ENCODE measurements at regions not wholly inside any gene's neighbourhood (a gene's known extent, or its start where the extent isn't known, plus 50 kb on each side); places are given as distances from the start of the nearest gene placed in this dataset.
A peak's percentile ranks its signal among the peaks of the same experiment; 100 is the strongest.
"Not testable (repeated sequence)": the region's sequence is repeated elsewhere in the genome, so short reads cannot be mapped to it uniquely, and the experiment has no call there.

DNA sequence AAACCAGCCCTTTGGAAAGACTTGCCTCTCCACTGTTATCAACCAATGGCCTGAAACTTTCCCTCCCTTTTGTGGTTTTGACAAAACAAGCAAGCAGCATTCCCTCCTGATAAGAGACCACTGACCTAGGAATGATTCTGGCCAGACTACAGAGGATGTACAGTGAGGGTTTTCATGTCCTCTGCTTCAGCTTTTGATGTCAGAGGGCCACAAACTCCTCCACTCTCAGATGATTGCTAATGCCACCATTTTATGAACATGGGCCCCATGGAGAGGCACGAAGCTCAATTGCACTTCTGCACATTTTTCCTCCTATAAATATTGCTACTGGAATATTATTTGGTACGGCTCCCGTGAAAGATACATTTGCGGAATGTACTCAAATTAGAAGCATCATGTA is 61.5 kb downstream of the PPIAL4A start:
- H3K4me3 ChIP-seq (ENCODE audit: low read length in 2 of 2); H3K4me1 ChIP-seq (ENCODE audit: control insufficient read depth in 1 of 2, insufficient read depth in 2 of 2, low read length in 2 of 2); DNase-seq; H3K9me3 ChIP-seq (ENCODE audit: control insufficient read depth, low read length); H3K27ac ChIP-seq (ENCODE audit: low read depth in 1 of 2, low read length in 2 of 2); H3K27me3 ChIP-seq (ENCODE audit: control insufficient read depth in 1 of 2, insufficient read depth in 2 of 2, low read length in 1 of 2); H3K36me3 ChIP-seq (ENCODE audit: control insufficient read depth in 1 of 2, insufficient read depth in 2 of 2, low read length in 1 of 2); intact Hi-C loops (cut with DNase I); ATAC-seq (ENCODE audit: low FRiP score): not testable (repeated sequence)
- WGBS, 2 donors: 97 to 100% methylated on average over 4 of the region's 4 CpGs

DNA sequence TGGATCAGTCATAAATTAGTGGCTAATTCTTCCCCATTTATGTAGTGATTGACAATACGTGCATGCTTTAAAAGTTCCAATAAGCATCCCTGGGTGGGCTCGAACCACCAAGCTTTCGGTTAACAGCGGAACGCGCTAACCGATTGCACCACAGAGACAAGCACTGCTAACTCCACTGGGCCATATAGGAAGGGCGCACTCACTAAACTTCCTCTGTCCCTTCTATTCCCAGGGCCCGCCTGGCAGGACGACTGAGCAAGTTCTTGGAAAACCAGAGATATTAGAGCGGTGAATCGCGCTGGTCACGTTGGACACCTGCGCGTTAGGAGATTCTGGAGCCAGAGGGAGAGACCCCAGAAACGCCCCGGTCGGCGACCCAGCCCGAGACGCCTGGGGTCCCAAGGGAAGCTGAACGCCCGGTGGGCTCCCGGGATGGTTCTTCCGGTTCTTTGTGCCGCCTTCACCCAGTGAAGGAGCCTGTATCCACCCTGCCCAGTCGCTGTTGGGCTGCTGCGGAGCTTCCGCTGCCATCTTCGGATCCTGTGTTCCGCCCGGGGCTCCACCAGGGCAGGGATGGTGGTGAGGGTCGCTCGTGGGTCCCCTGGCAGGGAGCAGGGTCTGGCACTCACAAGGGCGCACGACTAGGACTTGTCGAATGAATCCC is 62.8 kb downstream of the PPIAL4A start:
- H3K9me3 ChIP-seq (ENCODE audit: control insufficient read depth, low read length); H3K4me3 ChIP-seq (ENCODE audit: low read length in 2 of 2); intact Hi-C loops (cut with DNase I); H3K4me1 ChIP-seq (ENCODE audit: control insufficient read depth in 1 of 2, insufficient read depth in 2 of 2, low read length in 2 of 2); DNase-seq; H3K36me3 ChIP-seq (ENCODE audit: control insufficient read depth in 1 of 2, insufficient read depth in 2 of 2, low read length in 1 of 2); ATAC-seq (ENCODE audit: low FRiP score); H3K27me3 ChIP-seq (ENCODE audit: control insufficient read depth in 1 of 2, insufficient read depth in 2 of 2, low read length in 1 of 2); H3K27ac ChIP-seq (ENCODE audit: low read depth in 1 of 2, low read length in 2 of 2): not testable (repeated sequence)
- WGBS, 2 donors: 60 to 62% methylated on average over 18 to 31 of the region's 38 CpGs

DNA sequence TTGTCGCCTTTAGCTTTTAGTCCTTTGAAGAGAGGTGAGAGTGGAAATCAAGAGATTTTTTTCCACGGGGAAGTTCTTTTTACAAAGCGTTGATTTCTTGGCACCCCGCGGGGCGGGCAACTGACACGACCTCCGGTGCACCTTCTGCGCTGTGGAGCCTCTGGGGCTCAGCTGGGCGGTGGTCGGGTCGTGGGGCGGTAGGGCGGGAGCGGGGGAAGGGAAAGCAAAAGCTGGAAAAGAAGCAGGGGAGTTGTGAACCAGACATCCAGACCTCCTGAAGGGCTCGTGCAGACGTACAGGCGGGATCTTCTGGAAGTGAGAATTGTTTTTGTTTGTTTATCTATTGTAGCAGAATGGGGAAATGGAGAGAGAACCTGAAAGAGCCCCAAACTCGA is 63.3 kb downstream of the PPIAL4A start:
- intact Hi-C loops (cut with DNase I); H3K36me3 ChIP-seq (ENCODE audit: control insufficient read depth in 1 of 2, insufficient read depth in 2 of 2, low read length in 1 of 2); ATAC-seq (ENCODE audit: low FRiP score); H3K4me1 ChIP-seq (ENCODE audit: control insufficient read depth in 1 of 2, insufficient read depth in 2 of 2, low read length in 2 of 2); H3K4me3 ChIP-seq (ENCODE audit: low read length in 2 of 2); DNase-seq; H3K9me3 ChIP-seq (ENCODE audit: control insufficient read depth, low read length); H3K27ac ChIP-seq (ENCODE audit: low read depth in 1 of 2, low read length in 2 of 2); H3K27me3 ChIP-seq (ENCODE audit: control insufficient read depth in 1 of 2, insufficient read depth in 2 of 2, low read length in 1 of 2): not testable (repeated sequence)
- WGBS, 2 donors: 66 to 75% methylated on average over 17 to 18 of the region's 19 CpGs

DNA sequence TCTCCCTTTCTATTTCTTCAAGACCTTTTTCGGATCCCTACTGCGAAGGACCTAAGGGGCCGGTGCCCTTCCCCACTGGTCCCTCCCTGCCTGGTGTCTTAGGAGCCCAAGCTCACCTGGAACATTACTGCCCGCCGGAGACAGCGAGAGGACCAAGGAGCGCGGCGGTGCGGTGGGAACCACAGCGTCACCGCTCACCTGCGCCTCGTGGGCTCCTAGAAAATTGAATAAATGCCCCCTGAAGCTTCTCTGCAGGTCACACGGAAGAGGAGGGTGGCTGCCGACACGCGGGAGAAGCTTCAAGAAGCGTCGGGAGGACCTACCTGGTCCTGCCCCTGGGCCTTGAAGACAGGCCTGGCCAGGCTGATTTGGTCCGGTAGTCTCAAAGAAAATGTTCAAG is 65.2 kb downstream of the PPIAL4A start:
- Histone ChIP-seq H3K4me1 (ENCODE audit: control insufficient read depth in 1 of 2, insufficient read depth in 2 of 2, low read length in 2 of 2) (no peaks in the 10 kb centered on the region), H3K4me3 (ENCODE audit: low read length in 2 of 2) (no peak overlapping the region), H3K9me3 (ENCODE audit: control insufficient read depth, low read length) (no peaks in the 10 kb centered on the region), H3K27me3 (ENCODE audit: control insufficient read depth in 1 of 2, insufficient read depth in 2 of 2, low read length in 1 of 2) (no peaks in the 10 kb centered on the region), H3K27ac (ENCODE audit: low read depth in 1 of 2, low read length in 2 of 2) (no peak overlapping the region), H3K36me3 (ENCODE audit: control insufficient read depth in 1 of 2, insufficient read depth in 2 of 2, low read length in 1 of 2) (peaks cover 0 to 1% of the 10 kb centered on the region in 2 donors)
- DNase-seq: no peak
- ATAC-seq (ENCODE audit: low FRiP score): no peak
- WGBS, 2 donors: 68 to 72% methylated on average over 21 of the region's 21 CpGs
- intact Hi-C loops (cut with DNase I): no loop called here

DNA sequence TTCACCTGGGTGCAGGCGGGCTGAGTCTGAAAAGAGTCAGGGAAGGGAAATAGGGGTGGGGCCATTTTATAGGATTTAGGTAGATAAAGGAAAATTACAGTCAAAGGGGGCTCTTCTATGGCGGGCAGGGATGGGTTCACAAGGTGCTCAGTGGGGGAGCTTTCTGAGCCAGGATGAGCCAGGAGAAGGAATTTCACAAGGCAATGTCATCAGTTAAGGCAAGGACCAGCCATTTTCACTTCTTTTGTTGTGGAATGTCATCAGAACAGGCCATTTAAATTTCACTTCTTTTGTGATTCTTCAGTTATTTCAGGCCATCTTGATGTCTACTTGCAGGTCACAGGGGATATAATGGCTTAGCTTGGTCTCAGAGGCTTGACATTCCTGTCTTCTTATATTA is 66.4 kb downstream of the PPIAL4A start:
- H3K27me3 ChIP-seq (ENCODE audit: control insufficient read depth in 1 of 2, insufficient read depth in 2 of 2, low read length in 1 of 2); H3K4me3 ChIP-seq (ENCODE audit: low read length in 2 of 2); ATAC-seq (ENCODE audit: low FRiP score); DNase-seq; H3K4me1 ChIP-seq (ENCODE audit: control insufficient read depth in 1 of 2, insufficient read depth in 2 of 2, low read length in 2 of 2); H3K36me3 ChIP-seq (ENCODE audit: control insufficient read depth in 1 of 2, insufficient read depth in 2 of 2, low read length in 1 of 2); H3K27ac ChIP-seq (ENCODE audit: low read depth in 1 of 2, low read length in 2 of 2); intact Hi-C loops (cut with DNase I); H3K9me3 ChIP-seq (ENCODE audit: control insufficient read depth, low read length): not testable (repeated sequence)
- WGBS, 2 donors: 40 to 50% methylated on average over 2 of the region's 2 CpGs

DNA sequence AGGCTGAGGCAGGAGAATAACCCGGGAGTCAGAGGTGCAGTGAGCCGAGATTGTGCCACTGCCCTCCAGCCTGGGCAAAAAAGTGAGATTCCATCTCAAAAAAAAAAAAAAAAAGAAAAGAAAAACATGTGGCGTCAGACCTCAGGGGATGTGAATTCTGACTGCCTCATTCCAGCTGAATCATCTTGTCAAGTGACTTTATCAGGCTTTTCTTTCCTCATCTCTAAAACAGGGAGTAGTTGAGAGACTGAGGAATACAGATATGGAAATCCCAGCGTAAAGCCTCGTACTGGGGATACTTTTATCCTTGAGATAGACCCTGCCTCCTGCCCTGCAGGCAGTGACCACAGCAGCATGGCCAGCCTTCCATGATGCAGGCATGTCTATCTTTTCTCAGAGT is 76.4 kb downstream of the PPIAL4A start:
- H3K4me1 ChIP-seq (ENCODE audit: control insufficient read depth in 1 of 2, insufficient read depth in 2 of 2, low read length in 2 of 2); ATAC-seq (ENCODE audit: low FRiP score); H3K27me3 ChIP-seq (ENCODE audit: control insufficient read depth in 1 of 2, insufficient read depth in 2 of 2, low read length in 1 of 2); intact Hi-C loops (cut with DNase I); H3K4me3 ChIP-seq (ENCODE audit: low read length in 2 of 2); H3K27ac ChIP-seq (ENCODE audit: low read depth in 1 of 2, low read length in 2 of 2); DNase-seq; H3K36me3 ChIP-seq (ENCODE audit: control insufficient read depth in 1 of 2, insufficient read depth in 2 of 2, low read length in 1 of 2); H3K9me3 ChIP-seq (ENCODE audit: control insufficient read depth, low read length): not testable (repeated sequence)
- WGBS, 2 donors: 49% methylated on average over 3 of the region's 5 CpGs; no CpG with 5 or more reads in 1 of the 2 donors

DNA sequence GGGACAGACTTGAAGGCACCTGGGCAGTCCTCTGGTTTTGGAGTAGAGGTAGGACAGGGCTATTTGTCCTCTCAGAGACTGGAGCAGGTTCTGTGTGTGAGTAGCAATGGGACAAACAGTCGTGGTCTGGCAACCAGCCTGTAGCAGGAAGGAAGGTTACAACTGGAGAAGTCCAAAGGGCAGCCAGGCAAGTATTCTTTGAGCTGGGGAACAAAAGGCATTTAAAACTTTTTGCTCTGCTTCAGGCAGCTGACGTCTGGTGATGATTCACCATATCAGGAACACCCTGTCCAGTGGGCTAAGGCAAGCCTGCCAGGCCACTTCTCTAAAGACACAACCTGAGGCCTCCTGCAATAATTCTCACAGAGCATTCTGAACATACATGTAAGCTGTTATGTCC is 83.3 kb downstream of the PPIAL4A start:
- intact Hi-C loops (cut with DNase I); H3K27me3 ChIP-seq (ENCODE audit: control insufficient read depth in 1 of 2, insufficient read depth in 2 of 2, low read length in 1 of 2); H3K9me3 ChIP-seq (ENCODE audit: control insufficient read depth, low read length); H3K36me3 ChIP-seq (ENCODE audit: control insufficient read depth in 1 of 2, insufficient read depth in 2 of 2, low read length in 1 of 2); H3K4me3 ChIP-seq (ENCODE audit: low read length in 2 of 2); H3K4me1 ChIP-seq (ENCODE audit: control insufficient read depth in 1 of 2, insufficient read depth in 2 of 2, low read length in 2 of 2); ATAC-seq (ENCODE audit: low FRiP score); H3K27ac ChIP-seq (ENCODE audit: low read depth in 1 of 2, low read length in 2 of 2): not testable (repeated sequence)
- 31 to 73% methylated on average over 1 of the region's 2 CpGs for WGBS, 2 donors
- DNase-seq: peak in 1 of 2 donors; percentile 50

DNA sequence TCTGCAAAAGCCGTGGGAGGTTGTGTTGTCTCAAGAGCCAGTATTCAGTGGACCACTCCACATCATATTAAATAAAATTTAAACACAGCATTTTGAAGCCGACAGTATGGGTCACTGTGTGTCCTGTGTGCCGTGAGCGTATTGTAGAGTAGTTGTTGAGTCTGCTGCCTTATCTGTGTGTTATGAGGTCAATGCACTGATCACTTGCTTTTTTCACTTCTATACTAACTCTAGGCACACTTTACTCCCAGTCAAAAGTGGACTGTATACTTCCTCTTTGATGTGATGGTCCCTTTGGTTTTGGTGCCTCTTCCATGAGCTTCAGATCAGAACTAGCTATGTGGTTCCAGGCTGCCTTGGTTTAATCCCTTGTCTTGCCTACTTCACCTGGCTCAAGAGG is 84.3 kb downstream of the PPIAL4A start:
- 92 to 97% methylated on average over 4 of the region's 4 CpGs for whole genome bisulfite sequencing, 2 donors
- intact Hi-C loops (cut with DNase I); H3K27me3 ChIP-seq (ENCODE audit: control insufficient read depth in 1 of 2, insufficient read depth in 2 of 2, low read length in 1 of 2); H3K9me3 ChIP-seq (ENCODE audit: control insufficient read depth, low read length); H3K27ac ChIP-seq (ENCODE audit: low read depth in 1 of 2, low read length in 2 of 2); ATAC-seq (ENCODE audit: low FRiP score); H3K4me1 ChIP-seq (ENCODE audit: control insufficient read depth in 1 of 2, insufficient read depth in 2 of 2, low read length in 2 of 2); H3K36me3 ChIP-seq (ENCODE audit: control insufficient read depth in 1 of 2, insufficient read depth in 2 of 2, low read length in 1 of 2); DNase-seq; H3K4me3 ChIP-seq (ENCODE audit: low read length in 2 of 2): not testable (repeated sequence)

DNA sequence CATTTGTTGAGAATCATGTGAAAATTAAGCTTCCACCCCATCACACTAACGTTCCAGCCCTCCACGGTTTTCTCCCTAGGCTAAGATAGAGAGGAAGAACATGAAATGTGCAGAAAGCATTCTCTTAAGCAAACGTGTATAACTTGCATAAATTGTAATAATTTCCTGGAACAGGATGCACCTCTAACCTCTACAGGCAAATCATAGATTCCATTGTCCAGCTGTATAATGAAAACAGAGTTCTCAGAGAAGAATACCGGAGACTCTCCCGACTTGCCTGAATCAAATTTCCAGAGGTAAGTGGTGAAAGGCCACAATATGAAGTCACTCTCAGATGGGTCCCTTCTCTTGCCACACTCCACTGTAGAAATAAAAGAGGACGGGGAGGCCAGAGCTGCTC is 87.7 kb downstream of the PPIAL4A start:
- H3K27ac ChIP-seq (ENCODE audit: low read depth in 1 of 2, low read length in 2 of 2); ATAC-seq (ENCODE audit: low FRiP score); intact Hi-C loops (cut with DNase I); H3K36me3 ChIP-seq (ENCODE audit: control insufficient read depth in 1 of 2, insufficient read depth in 2 of 2, low read length in 1 of 2); H3K27me3 ChIP-seq (ENCODE audit: control insufficient read depth in 1 of 2, insufficient read depth in 2 of 2, low read length in 1 of 2); H3K9me3 ChIP-seq (ENCODE audit: control insufficient read depth, low read length); H3K4me3 ChIP-seq (ENCODE audit: low read length in 2 of 2); DNase-seq; H3K4me1 ChIP-seq (ENCODE audit: control insufficient read depth in 1 of 2, insufficient read depth in 2 of 2, low read length in 2 of 2): not testable (repeated sequence)
- 63 to 68% methylated on average over 2 of the region's 6 CpGs for WGBS, 2 donors

Measured in aorta (tissue), 5 donors.